ENCODE measurements at regions not wholly inside any gene's neighbourhood (a gene's known extent, or its start where the extent isn't known, plus 50 kb on each side); places are given as distances from the start of the nearest gene placed in this dataset.

DNA sequence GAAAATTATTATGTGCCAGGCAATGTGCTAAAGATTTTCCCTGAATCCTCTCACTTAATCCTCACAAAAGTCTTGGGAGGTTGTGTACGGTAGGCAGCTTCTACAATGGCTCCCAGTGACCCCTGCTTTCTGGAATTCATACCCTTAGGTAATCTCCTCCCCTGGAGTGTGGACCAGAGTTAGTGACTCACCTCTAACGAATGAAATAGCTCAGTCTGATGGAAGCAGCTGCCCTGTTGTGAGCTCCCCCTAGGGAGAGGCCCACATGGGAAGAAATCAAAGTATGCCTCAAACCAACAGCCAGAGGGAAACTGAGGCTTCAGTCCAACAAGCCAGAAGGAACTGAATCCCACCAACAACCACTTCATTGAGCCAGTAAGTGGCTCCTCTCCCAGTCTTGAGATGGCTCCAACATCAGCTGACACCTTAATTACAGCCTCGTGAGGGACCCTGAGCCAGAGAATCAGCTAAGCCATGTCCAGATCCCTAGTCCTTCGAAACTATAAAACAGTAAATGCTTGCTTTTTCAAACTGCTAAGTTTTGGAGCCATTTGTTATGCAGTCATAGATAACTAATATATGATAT is 98.9 kb upstream of the ISX start:
- H3K4me1 ChIP-seq (ENCODE audit: control insufficient read depth, extremely low read depth, insufficient read depth, low read length): no peaks in the 10 kb centered on the region
- H4K20me1 ChIP-seq (replicated peaks; ENCODE audit: control insufficient read depth, extremely low read depth, insufficient read depth, low read length): no peaks in the 10 kb centered on the region
- dilution Hi-C loops (cut with MboI; ENCODE audit: extremely low pct_ligation_motif_present, low sequenced_read_pairs): no loop called here
- H3K4me2 ChIP-seq (ENCODE audit: insufficient read depth, low read length): no peak overlapping the region
- FAIRE-seq (no peak), DNase-seq (ENCODE audit: low read depth, low spot score) (no peak)
- intact Hi-C loops (cut with micrococcal nuclease): no loop called here
- H3K27ac ChIP-seq (ENCODE audit: insufficient read depth, low read depth, low read length): no peak overlapping the region
- ChIA-PET POLR2A (no interaction called here), CTCF (no interaction called here)
- H3K9ac ChIP-seq (replicated peaks; ENCODE audit: extremely low read depth, insufficient read depth, low read length): no peak overlapping the region
- H2AFZ ChIP-seq (ENCODE audit: low read depth, low read length): no peak overlapping the region
- no peaks in the 10 kb centered on the region for H3K27me3 ChIP-seq (ENCODE audit: control insufficient read depth in 2 of 2, insufficient read depth in 2 of 2, low read length in 2 of 2)
- no peaks in the 10 kb centered on the region for H3K79me2 ChIP-seq (ENCODE audit: control insufficient read depth, insufficient read depth, low read length)
- no TSS peak for BruUV-seq (replicated peaks)
- TF ChIP-seq POLR2A (IDR thresholded peaks at IDR 0.05; ENCODE audit: low read depth, low read length) (no peak), FOS (IDR thresholded peaks at IDR 0.05; ENCODE audit: borderline replicate concordance, insufficient read depth, low read length) (no peak), EZH2 (IDR thresholded peaks at IDR 0.05; ENCODE audit: borderline replicate concordance, low read depth, low read length, severe bottlenecking) (no peak), GATA2 (IDR thresholded peaks at IDR 0.05; ENCODE audit: insufficient read depth, insufficient read length, low read depth, low read length) (no peak)
- H3K36me3 ChIP-seq (ENCODE audit: control insufficient read depth in 2 of 2, extremely low read depth in 1 of 2, insufficient read depth in 2 of 2, low read length in 2 of 2): no peaks in the 10 kb centered on the region
- H3K9me1 ChIP-seq (replicated peaks; ENCODE audit: control insufficient read depth, extremely low read depth, insufficient read depth, low read length): no peaks in the 10 kb centered on the region
- no peak overlapping the region for H3K4me3 ChIP-seq (replicated peaks in 1 of 3; ENCODE audit: insufficient read depth in 1 of 3, low read depth in 1 of 3, low read length in 3 of 3)
- peaks cover 5% of the 10 kb centered on the region for H3K9me3 ChIP-seq (replicated peaks; ENCODE audit: control insufficient read depth, insufficient read depth, low read length)

DNA sequence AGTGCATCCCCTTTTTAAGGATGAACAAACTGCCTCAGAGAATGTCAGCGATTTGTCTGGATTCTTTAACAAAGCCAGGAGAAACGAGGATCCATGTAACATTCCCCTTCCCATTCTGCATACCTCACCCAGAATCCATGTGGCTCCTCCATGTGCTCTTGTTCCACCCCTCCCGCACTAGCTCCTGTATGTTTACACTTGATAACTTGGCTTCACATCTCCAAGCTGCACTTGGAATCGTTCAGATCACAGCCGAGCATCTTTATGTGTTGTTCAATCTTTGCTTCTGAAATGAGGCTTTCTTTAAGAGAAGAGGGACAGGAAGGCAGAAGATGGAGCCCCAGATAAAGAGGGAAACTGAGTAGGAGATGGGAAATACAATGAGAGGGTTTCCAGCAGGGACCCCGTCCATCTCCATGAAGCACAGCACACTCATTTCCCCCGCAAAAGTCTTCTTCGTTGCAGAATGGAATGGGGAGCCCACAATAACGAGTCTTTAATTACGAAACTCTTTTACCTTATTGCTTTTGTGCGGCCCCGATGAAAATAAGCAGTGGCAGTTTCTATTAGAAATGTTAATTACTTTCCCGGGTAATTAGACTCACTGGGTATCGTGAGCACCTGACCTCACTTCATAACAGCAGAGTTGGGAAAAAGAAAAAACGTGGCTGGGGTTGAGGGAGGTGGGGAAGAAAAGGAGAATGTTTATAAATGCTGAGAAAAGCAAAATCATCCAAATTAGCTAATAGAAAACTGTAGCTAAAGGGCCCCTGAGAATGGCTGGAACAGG is 96.8 kb upstream of the ISX start:
- Histone ChIP-seq H3K79me2 (ENCODE audit: control insufficient read depth, insufficient read depth, low read length) (no peaks in the 10 kb centered on the region), H3K9me1 (replicated peaks; ENCODE audit: control insufficient read depth, extremely low read depth, insufficient read depth, low read length) (no peaks in the 10 kb centered on the region), H4K20me1 (replicated peaks; ENCODE audit: control insufficient read depth, extremely low read depth, insufficient read depth, low read length) (no peaks in the 10 kb centered on the region), H3K4me3 (replicated peaks in 1 of 3; ENCODE audit: insufficient read depth in 1 of 3, low read depth in 1 of 3, low read length in 3 of 3) (no peak overlapping the region), H3K4me2 (ENCODE audit: insufficient read depth, low read length) (no peak overlapping the region), H3K36me3 (ENCODE audit: control insufficient read depth in 2 of 2, extremely low read depth in 1 of 2, insufficient read depth in 2 of 2, low read length in 2 of 2) (no peaks in the 10 kb centered on the region), H3K4me1 (ENCODE audit: control insufficient read depth, extremely low read depth, insufficient read depth, low read length) (no peaks in the 10 kb centered on the region), H3K9me3 (replicated peaks; ENCODE audit: control insufficient read depth, insufficient read depth, low read length) (no peaks in the 10 kb centered on the region), H2AFZ (ENCODE audit: low read depth, low read length) (no peak overlapping the region), H3K27me3 (ENCODE audit: control insufficient read depth in 2 of 2, insufficient read depth in 2 of 2, low read length in 2 of 2) (no peaks in the 10 kb centered on the region), H3K27ac (ENCODE audit: insufficient read depth, low read depth, low read length) (no peak overlapping the region), H3K9ac (replicated peaks; ENCODE audit: extremely low read depth, insufficient read depth, low read length) (no peak overlapping the region)
- intact Hi-C loops (cut with micrococcal nuclease) (no loop called here), dilution Hi-C loops (cut with MboI; ENCODE audit: extremely low pct_ligation_motif_present, low sequenced_read_pairs) (no loop called here)
- ChIA-PET CTCF (no interaction called here), POLR2A (no interaction called here)
- no peak for TF ChIP-seq EZH2 (IDR thresholded peaks at IDR 0.05; ENCODE audit: borderline replicate concordance, low read depth, low read length, severe bottlenecking)
- TF ChIP-seq JUN (IDR thresholded peaks at IDR 0.05; ENCODE audit: borderline replicate concordance, insufficient read depth, insufficient read length, low read depth): no peak
- no peak for TF ChIP-seq GATA2 (IDR thresholded peaks at IDR 0.05; ENCODE audit: insufficient read depth, insufficient read length, low read depth, low read length)
- TF ChIP-seq, protein P1, sequence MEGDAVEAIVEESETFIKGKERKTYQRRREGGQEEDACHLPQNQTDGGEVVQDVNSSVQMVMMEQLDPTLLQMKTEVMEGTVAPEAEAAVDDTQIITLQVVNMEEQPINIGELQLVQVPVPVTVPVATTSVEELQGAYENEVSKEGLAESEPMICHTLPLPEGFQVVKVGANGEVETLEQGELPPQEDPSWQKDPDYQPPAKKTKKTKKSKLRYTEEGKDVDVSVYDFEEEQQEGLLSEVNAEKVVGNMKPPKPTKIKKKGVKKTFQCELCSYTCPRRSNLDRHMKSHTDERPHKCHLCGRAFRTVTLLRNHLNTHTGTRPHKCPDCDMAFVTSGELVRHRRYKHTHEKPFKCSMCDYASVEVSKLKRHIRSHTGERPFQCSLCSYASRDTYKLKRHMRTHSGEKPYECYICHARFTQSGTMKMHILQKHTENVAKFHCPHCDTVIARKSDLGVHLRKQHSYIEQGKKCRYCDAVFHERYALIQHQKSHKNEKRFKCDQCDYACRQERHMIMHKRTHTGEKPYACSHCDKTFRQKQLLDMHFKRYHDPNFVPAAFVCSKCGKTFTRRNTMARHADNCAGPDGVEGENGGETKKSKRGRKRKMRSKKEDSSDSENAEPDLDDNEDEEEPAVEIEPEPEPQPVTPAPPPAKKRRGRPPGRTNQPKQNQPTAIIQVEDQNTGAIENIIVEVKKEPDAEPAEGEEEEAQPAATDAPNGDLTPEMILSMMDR (IDR thresholded peaks at IDR 0.05; ENCODE audit: extremely low read depth in 1 of 2, insufficient read depth in 1 of 2, low read depth in 1 of 2, low read length in 2 of 2): no peak
- TF ChIP-seq MYC (IDR thresholded peaks at IDR 0.05; ENCODE audit: low read depth, low read length): no peak
- no peak for TF ChIP-seq POLR2AphosphoS5 (IDR thresholded peaks at IDR 0.05; ENCODE audit: insufficient read depth, low read depth, low read length)
- no peak for TF ChIP-seq POLR2A (IDR thresholded peaks at IDR 0.05; ENCODE audit: low read depth, low read length)
- no peak for TF ChIP-seq FOS (IDR thresholded peaks at IDR 0.05; ENCODE audit: borderline replicate concordance, insufficient read depth, low read length)
- TF ChIP-seq, protein P2, sequence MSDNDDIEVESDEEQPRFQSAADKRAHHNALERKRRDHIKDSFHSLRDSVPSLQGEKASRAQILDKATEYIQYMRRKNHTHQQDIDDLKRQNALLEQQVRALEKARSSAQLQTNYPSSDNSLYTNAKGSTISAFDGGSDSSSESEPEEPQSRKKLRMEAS (IDR thresholded peaks at IDR 0.05; ENCODE audit: insufficient read depth, insufficient read length): no peak
- BruUV-seq (replicated peaks): no TSS peak
- DNase-seq (ENCODE audit: low read depth, low spot score) (no peak), FAIRE-seq (no peak)

All from endothelial cell of umbilical vein (primary cell).